Liver (tissue), 8 donors: ENCODE measurements at regions not wholly inside any gene's neighbourhood (a gene's known extent, or its start where the extent isn't known, plus 50 kb on each side); places are given as distances from the start of the nearest gene placed in this dataset.

Experiments used
- DNase-seq: peaks from one replicate; pipeline ENCODE4 v3.0.0-alpha.2; 2017; ENCODE audit warnings: low spot score
- H3K27ac ChIP-seq, 2 donors: one replicate each; pipeline ENCODE4 v1.7.0; 2013; ENCODE audit warnings: inconsistent platforms in 2 of 2, low read length in 2 of 2, control low read depth in 1 of 2, low read depth in 1 of 2, mild to moderate bottlenecking in 1 of 2
- H3K27me3 ChIP-seq, 4 donors: one replicate each; pipeline versions ENCODE4 v1.6.1 to v1.7.0; 2013; ENCODE audit warnings: low read length in 3 of 4, inconsistent platforms in 1 of 4, mild to moderate bottlenecking in 1 of 4, moderate library complexity in 1 of 4; ENCODE audit not compliant: control insufficient read depth in 4 of 4, insufficient read depth in 4 of 4
- H3K36me3 ChIP-seq, 4 donors: one replicate each; pipeline versions ENCODE4 v1.6.1 to v1.7.0; 2013; ENCODE audit warnings: low read length in 3 of 4, mild to moderate bottlenecking in 3 of 4, low read depth in 1 of 4, moderate library complexity in 1 of 4; ENCODE audit not compliant: control insufficient read depth in 4 of 4, insufficient read depth in 3 of 4
- H3K4me1 ChIP-seq, 4 donors: one replicate each; pipeline versions ENCODE4 v1.6.1 to v1.7.0; 2013; ENCODE audit warnings: low read length in 3 of 4, mild to moderate bottlenecking in 3 of 4, moderate library complexity in 1 of 4; ENCODE audit not compliant: control insufficient read depth in 4 of 4, insufficient read depth in 4 of 4
- H3K4me3 ChIP-seq, 3 donors: one replicate each; pipeline versions ENCODE4 v1.6.1 to v1.7.0; 2013; ENCODE audit warnings: low read length in 3 of 3, control low read depth in 1 of 3, low read depth in 1 of 3, mild to moderate bottlenecking in 1 of 3
- H3K9ac ChIP-seq, 2 donors: one replicate each; pipeline ENCODE4 v1.7.0; 2013; ENCODE audit warnings: low read length in 2 of 2, mild to moderate bottlenecking in 2 of 2, moderate library complexity in 2 of 2, control low read depth in 1 of 2, low read depth in 1 of 2
- H3K9me3 ChIP-seq, 4 donors: one replicate each; pipeline versions ENCODE4 v1.6.1 to v1.7.0; 2013; ENCODE audit warnings: low read length in 3 of 4; ENCODE audit not compliant: control insufficient read depth in 4 of 4
- ATF3 ChIP-seq: IDR thresholded peaks from 2 replicates; pipeline ENCODE4 v1.6.1; 2016; ENCODE audit warnings: antibody characterized with exemption
- CTCF ChIP-seq: fragments of 150-350 bp; IDR thresholded peaks from 2 replicates; pipeline ENCODE4 v1.5.1; 2017; ENCODE audit warnings: improper control_type of control experiment, low read depth, low read length; ENCODE audit not compliant: missing input control
- EGR1 ChIP-seq, 2 donors: IDR thresholded peaks; 2 replicates each; pipeline ENCODE4 v1.6.1; 2016 to 2018; ENCODE audit warnings: antibody characterized with exemption in 2 of 2, low read depth in 2 of 2
- FOXA1 ChIP-seq: IDR thresholded peaks from 2 replicates; pipeline ENCODE4 v1.6.1; 2016; ENCODE audit warnings: antibody characterized with exemption
- FOXA2 ChIP-seq: IDR thresholded peaks from 2 replicates; pipeline ENCODE4 v1.6.1; 2016; ENCODE audit warnings: antibody characterized with exemption
- GABPA ChIP-seq, 2 donors: IDR thresholded peaks in 1 of 2; conservative IDR thresholded peaks in 1 of 2; 2 replicates each; pipeline ENCODE4 v1.6.1; 2016; ENCODE audit warnings: antibody characterized with exemption in 2 of 2, mild to moderate bottlenecking in 1 of 2, moderate library complexity in 1 of 2
- HNF4A ChIP-seq, 2 donors: conservative IDR thresholded peaks; 2 replicates each; pipeline ENCODE4 v1.6.1; 2016; ENCODE audit warnings: antibody characterized with exemption in 2 of 2, mild to moderate bottlenecking in 2 of 2
- HNF4G ChIP-seq: IDR thresholded peaks from 2 replicates; pipeline ENCODE4 v1.6.1; 2016; ENCODE audit warnings: antibody characterized with exemption
- JUND ChIP-seq, 2 donors: IDR thresholded peaks; 2 replicates each; pipeline ENCODE4 v1.6.1; 2016; ENCODE audit warnings: antibody characterized with exemption in 2 of 2
- MAX ChIP-seq: IDR thresholded peaks from 2 replicates; pipeline ENCODE4 v1.6.1; 2016; ENCODE audit warnings: antibody characterized with exemption
- NR2F2 ChIP-seq: IDR thresholded peaks from 2 replicates; pipeline ENCODE4 v1.6.1; 2016; ENCODE audit warnings: antibody characterized with exemption
- RAD21 ChIP-seq, 2 donors: IDR thresholded peaks; 2 replicates each; pipeline ENCODE4 v1.6.1; 2016; ENCODE audit warnings: antibody characterized with exemption in 2 of 2, mild to moderate bottlenecking in 2 of 2
- REST ChIP-seq: IDR thresholded peaks from 2 replicates; pipeline ENCODE4 v1.6.1; 2016; ENCODE audit warnings: antibody characterized with exemption, mild to moderate bottlenecking
- RXRA ChIP-seq, 2 donors: IDR thresholded peaks; 2 replicates each; pipeline ENCODE4 v1.6.1; 2017 to 2018; ENCODE audit warnings: antibody characterized with exemption in 2 of 2, mild to moderate bottlenecking in 1 of 2
- SP1 ChIP-seq: IDR thresholded peaks from 2 replicates; pipeline ENCODE4 v1.6.1; 2018; ENCODE audit warnings: antibody characterized with exemption, mild to moderate bottlenecking
- TAF1 ChIP-seq: conservative IDR thresholded peaks from 2 replicates; pipeline ENCODE4 v1.6.1; 2016; ENCODE audit warnings: antibody characterized with exemption, mild to moderate bottlenecking
- YY1 ChIP-seq: IDR thresholded peaks from 2 replicates; pipeline ENCODE4 v1.6.1; 2016; ENCODE audit warnings: antibody characterized with exemption, mild to moderate bottlenecking
- ZBTB33 ChIP-seq: IDR thresholded peaks from 2 replicates; pipeline ENCODE4 v1.6.1; 2016; ENCODE audit warnings: antibody characterized with exemption
- WGBS: extraction: QIAGEN DNeasy Blood & Tissue Kit; methylation state at CpG from one replicate; pipeline ENCODE4 v1.1.7; 2013; 5-methylcytosine and 5-hydroxymethylcytosine counted together
- donor health status: healthy.
- donor health status: healthy.
- donor health status: healthy.
- donor health status: healthy.
- donor health status: healthy.

GRCh38 chr7:50214126-50214670 is 90.3 kb upstream of the IKZF1 start:
- H3K36me3 ChIP-seq = no peaks in the 10 kb centered on the region
- H3K4me1 ChIP-seq = no peaks in the 10 kb centered on the region
- no peaks in the 10 kb centered on the region for H3K27me3 ChIP-seq
- H3K9me3 ChIP-seq = no peaks in the 10 kb centered on the region
- TF ChIP-seq HNF4A (conservative IDR thresholded peaks at IDR 0.05) (no peak), FOXA1 (no peak), ZBTB33 (no peak), YY1 (no peak), ATF3 (no peak), RXRA (IDR thresholded peaks at IDR 0.05) (no peak), SP1 (no peak), MAX (no peak), JUND (IDR thresholded peaks at IDR 0.05) (no peak), HNF4G (no peak), GABPA (IDR thresholded peaks at IDR 0.05 in 1 of 2, conservative IDR thresholded peaks at IDR 0.05 in 1 of 2) (no peak), FOXA2 (no peak), TAF1 (no peak), RAD21 (IDR thresholded peaks at IDR 0.05) (no peak), NR2F2 (no peak), CTCF (no peak), EGR1 (IDR thresholded peaks at IDR 0.05; ENCODE audit: low read depth in 2 of 2) (no peak), REST (no peak)
- no peak overlapping the region for H3K27ac ChIP-seq
- no peak overlapping the region for H3K4me3 ChIP-seq
- H3K9ac ChIP-seq = no peak overlapping the region
- DNase-seq = no peak
- WGBS = 77% methylated on average over 2 of the region's 2 CpGs
